Activated CD4-positive, alpha-beta T cell treated with anti-CD3 and anti-CD28 coated beads, Interleukin-10, Interleukin-2, amounts not matched to agents 100 ng/mL and 50 ng/mL, durations not matched to agents 16 hours and 8 hours (primary cell): ENCODE measurements at regions not wholly inside any gene's neighbourhood (a gene's known extent, or its start where the extent isn't known, plus 50 kb on each side); places are given as distances from the start of the nearest gene placed in this dataset.
"Not testable (repeated sequence)": the region's sequence is repeated elsewhere in the genome, so short reads cannot be mapped to it uniquely, and the experiment has no call there.

Experiments used
- DNase-seq: peaks from one replicate; pipeline ENCODE4 v3.0.0-alpha.2; 2020

DNA sequence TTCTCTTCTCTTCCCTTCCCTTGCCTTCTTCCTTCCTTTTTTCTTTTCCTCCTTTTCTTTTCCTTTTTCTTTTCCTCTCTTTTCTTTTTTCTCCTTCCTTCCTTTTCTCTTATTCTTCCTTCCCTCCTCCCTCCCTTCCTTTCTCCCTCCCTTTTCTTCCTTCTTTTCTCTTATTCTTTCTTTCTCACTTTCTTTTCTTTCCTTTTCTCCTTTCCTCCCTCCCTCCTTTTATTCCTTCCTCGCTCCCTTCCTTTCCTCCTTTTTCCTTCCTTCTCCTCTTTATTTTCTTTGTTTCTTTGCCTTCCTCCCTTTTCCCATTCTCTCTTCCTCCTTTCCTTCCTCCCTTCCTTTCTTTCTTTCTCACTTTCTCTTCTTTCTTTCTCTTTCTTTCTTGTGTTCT lies 146.1 kb downstream of the ZNF92 start:
- not testable (repeated sequence) for DNase-seq

DNA sequence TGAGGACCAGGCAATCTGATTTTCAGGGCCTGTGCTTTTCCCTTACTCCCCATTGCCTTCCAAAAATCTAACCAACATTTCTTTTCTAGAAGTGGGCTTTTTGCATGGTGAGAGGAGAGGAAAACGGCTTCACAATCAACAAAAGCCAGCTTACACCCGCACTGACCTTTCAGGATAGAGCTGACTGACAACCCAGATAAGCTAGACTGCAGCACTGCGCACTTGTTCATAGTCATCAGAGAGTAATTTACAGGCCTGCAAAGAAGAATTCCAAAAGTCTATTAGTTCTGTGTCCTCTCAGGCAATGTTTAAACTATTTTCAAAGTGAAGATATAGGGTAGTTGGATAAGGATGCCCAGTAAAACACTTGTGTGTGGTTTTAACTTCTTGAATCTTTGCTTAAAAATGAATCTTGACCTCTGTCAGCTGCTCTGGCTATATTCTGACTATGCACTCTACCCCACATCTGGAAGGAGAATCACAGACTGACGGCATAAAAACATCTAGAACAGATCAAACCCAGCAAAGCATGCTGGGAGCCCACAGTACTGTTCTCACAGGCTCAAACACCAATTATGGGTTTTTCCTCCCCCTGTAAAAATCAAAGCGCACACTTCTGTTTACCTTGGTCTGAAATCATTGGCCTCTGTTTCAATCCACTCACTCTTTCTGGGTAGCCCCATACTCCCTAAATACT lies 172.0 kb downstream of the ZNF92 start:
- DNase-seq: not testable (repeated sequence)

DNA sequence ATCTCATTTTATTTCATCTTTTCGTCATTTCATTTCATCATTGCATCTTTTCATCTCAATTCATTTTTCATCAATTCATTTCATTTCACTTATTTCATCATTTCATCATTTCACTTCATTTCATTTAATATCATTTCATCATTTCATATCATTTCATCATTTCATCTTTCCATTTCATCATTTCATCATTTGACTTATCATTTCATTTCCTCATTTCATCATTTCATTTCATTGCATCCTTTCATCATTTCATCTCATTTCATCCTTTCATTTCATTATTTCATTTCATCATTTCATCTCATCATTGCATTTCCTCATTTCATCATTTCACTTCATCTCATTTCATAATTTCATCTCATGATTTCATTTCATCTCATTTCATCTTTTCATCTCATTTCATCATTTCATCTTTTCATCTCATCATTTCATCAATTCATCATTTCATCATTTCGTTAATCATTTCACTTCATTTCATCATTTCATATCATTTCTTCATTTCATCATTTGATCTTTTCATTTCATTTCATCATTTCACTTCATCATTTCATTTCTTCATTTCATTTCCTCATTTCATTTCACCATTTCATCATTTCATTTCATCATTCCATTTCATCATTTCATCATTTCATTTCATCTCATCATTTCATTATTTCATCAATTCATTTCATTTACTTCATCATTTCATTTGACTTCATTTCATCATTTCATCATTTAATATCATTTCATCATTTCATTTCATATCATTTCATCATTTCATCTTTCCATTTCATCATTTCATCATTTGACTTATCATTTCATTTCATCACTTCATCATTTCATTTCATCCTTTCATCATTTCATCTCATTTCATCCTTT lies 176.2 kb downstream of the ZNF92 start:
- DNase-seq: not testable (repeated sequence)

- not testable (repeated sequence) for DNase-seq
These were observed 176.8 kb downstream of the ZNF92 start for GRCh38 chr7:65550444-65550809.

DNA sequence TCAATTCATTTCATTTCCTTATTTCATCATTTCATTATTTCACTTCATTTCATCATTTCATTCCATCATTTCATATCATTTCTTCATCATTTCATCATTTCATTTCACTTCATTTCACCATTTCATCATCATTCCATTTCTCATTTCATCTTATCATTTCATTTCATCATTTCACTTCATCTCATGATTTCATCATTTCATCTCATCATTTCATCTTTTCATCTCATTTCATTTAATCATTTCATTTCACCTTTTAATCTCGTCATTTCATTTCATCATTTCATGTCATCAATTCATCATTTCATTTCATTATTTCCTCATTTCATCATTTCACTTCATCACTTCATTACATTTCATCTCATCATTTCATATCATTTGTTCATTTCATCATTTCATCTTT lies 177.4 kb downstream of the ZNF92 start:
- not testable (repeated sequence) for DNase-seq

DNA sequence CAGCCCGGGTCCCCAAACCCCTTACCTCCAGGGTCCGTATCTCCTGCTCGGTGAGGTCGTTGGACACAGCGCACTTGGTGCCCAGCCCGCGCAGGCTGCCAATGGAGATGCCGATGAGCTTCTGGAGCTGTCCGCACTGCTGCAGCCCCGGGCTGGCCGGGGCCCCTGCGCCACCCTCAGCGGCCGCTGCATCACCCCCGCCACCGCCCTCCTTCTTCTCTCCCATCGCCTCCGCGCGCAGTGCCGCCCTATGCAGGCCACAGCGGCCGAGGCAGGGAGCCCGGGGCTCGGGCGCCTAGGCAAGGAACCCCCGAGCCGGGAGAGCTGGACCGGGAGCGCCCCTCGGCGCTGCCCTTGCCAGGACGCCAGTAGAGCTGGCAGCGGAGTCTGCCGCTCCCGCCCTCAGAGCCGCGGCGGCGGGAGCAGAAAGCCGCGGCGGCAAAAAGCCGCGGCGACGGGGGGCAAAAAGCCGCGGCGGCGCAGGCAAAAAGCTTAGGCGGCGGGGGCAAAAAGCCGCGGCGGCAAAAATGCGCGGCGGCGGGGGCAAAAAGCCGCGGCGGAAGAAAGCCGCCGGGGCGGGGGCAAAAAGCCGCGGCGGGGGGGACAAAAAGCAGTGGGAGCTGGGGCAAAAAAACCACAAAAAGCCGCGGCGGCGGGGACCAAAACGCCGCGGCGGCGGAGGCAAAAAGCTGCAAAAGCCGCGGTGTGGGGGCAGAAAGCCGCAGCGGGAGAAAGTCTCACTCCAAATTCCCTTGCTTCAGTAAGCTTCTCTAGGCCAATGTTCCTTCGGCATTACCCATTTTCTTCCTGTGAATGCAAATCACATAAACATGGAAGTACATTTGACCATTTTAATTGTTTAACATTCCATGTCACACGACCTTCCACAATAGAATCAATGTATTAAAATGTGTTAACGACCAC lies 181.2 kb downstream of the ZNF92 start:
- DNase-seq: not testable (repeated sequence)

- not testable (repeated sequence) for DNase-seq
These were observed 184.9 kb downstream of the ZNF92 start for GRCh38 chr7:65558584-65558983.

GRCh38 chr7:65561786-65562372 lies 188.2 kb downstream of the ZNF92 start:
- not testable (repeated sequence) for DNase-seq

GRCh38 chr7:65562522-65562921 lies 188.9 kb downstream of the ZNF92 start:
- not testable (repeated sequence) for DNase-seq

- DNase-seq: not testable (repeated sequence)
These were observed 189.7 kb downstream of the ZNF92 start for GRCh38 chr7:65563333-65563732.

DNA sequence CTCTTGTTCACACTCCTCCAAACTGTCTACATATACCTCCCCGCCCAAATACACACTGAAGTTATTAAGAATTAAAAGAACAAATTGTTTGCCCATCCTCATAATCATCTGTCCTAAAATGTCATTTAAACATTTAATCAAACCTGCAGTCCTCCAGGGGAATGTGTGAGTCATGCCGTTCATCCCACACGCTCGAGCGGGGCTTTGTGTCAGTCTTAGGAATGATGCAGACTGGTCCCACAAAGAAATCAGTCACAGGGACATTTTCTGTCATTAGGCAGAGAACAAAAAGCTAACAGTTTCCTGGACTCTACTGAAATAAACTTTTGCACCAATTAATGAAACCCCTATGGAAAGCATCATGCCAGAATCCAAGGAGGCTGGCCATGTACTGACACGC lies 194.6 kb downstream of the ZNF92 start:
- not testable (repeated sequence) for DNase-seq

DNA sequence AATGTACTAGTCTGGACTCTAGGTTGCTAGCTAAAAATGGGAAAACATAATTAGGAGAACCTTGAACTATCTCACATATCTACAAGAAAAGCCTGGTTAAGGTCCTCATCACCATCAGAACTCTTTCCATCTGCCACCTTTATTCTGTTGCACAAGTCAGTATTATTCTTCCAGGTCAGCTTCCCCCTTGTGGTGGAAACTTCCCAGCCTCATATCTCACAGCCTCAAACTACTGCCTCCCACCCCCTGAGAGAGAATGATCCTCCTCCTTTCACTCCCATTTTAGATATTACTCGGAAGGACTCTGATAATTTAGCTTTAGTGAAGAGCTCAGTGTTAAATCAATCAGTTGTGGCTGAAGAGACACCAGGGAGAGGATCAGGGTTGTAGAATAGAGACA lies 197.3 kb downstream of the ZNF92 start:
- DNase-seq: not testable (repeated sequence)

DNA sequence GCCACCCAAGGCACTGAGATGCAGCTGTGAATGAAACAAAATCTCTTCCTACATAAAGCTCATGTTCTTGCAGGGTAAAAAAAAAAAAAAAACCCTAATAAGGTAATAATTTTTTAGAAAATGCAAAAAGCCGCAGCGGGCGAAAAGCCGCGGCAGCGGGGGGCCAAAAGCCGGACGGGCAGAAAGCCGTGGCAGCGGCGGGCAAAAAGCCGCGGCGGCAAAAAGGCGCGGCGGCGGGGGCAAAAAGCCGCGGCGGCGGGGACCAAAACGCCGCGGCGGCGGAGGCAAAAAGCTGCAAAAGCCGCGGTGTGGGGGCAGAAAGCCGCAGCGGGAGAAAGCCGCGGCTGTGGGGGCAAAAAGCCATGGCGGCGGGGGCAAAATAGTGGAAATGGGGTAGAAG lies 198.9 kb downstream of the ZNF92 start:
- not testable (repeated sequence) for DNase-seq

- not testable (repeated sequence) for DNase-seq
These were observed 202.7 kb downstream of the ZNF92 start for GRCh38 chr7:65576370-65576769.

DNA sequence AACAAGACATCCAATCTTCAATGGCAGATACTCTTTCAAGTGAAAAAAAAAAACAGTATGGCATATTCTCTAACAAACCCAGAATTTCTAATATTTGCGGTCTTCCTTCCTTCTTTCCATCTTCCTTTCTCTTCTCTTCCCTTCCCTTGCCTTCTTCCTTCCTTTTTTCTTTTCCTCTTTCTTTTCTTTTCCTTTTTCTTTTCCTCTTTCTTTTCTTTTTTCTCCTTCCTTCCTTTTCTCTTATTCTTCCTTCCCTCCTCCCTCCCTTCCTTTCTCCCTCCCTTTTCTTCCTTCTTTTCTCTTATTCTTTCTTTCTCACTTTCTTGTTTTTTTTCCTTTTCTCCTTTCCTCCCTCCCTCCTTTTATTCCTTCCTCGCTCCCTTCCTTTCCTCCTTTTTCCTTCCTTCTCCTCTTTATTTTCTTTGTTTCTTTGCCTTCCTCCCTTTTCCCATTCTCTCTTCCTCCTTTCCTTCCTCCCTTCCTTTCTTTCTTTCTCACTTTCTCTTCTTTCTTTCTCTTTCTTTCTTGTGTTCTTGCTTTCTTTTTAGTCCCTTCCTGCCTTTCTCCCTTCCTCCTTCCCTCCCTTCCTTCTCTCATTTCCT lies 209.0 kb downstream of the ZNF92 start:
- DNase-seq: not testable (repeated sequence)

- DNase-seq: not testable (repeated sequence)
These were observed 228.8 kb downstream of the ZNF92 start for GRCh38 chr7:65602495-65602894.

DNA sequence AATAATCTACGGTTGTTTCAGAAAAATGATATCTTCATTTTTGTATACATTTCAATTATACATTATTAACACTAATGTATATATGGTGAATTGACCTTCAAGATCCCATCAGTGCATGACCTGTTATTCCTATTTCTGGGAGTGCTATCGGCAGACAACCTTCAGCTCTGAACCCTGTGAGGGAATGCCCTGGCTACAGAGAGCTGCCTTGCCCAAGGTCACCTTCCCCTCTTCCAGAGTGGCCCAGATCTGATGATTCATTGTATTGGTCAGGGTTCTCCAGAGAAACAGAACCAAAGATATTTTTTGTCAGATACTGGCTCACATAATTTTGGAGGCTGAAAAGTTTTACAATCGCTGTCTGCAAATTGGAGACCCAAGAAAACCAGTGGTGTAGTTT lies 235.5 kb downstream of the ZNF92 start:
- no peak for DNase-seq

DNA sequence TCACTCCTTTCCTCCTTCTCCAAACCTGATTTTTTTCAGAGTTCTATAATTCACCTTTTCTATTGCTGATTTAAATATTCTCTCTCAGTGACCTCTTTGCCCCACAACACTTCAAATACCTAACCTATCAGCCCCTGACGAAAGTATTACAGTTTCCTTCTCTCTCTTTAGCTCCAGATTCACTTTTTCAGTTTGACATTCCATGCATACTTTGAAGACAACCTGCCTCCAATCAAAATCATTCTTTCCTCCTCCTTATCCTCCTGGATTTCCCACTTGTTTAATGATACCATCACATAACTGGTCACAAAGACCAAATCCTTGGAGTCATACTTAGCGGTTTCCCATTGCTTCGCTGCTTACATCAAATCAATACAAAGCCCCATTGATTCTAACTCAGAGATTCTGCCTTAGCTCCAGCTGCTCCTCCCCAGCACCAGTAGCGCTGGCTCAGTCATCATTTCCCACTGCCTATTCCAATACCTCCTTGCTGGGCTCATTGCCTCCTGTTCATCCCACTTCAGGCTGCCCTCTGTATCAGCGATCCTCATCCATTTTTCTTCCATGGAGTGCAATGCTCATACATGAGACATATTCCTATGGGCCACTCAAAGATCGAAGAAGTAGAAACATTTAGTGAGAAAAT lies 240.1 kb downstream of the ZNF92 start:
- not testable (repeated sequence) for DNase-seq

DNA sequence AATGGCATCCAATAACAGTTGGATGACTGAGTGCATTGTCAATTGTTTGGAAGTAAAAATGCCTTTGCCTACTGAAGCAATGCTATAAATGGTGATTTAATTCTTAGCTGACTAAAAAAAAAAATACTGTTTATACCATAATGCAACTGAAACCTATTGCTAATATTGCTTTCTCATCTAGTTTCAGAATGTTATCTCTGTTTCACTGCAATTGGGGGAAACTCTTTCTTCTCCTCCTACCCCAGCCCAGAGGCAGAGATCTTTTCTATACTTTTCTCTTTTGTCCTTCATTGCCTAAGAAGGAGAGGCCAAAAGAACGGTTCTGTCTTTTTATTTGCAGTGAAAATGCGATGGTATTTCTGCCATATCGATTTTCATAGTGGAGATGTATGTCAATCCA lies 242.5 kb downstream of the ZNF92 start:
- DNase-seq: not testable (repeated sequence)

DNA sequence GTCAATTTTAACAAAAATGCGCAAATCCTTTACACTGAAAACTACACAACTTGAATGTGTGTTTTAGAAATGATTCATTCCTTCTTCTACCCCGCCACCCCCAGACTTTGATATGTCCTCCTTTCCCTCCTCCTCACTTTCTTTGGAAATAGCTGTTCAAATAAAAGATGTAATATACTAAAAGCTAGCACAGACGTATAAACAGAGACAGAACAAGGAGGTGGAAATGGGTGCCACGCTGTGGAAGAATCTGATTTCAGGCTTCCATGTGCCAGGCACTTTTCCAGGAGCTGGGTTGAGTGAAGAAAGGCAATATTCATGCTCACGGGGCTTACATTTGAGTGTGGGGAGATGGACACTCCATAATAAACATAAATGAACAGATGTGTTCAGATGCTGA lies 246.6 kb downstream of the ZNF92 start:
- DNase-seq: not testable (repeated sequence)

- peak; percentile 22 for DNase-seq
These were observed 248.0 kb downstream of the ZNF92 start for GRCh38 chr7:65621580-65622201.
